HG03095 (cell line): ENCODE measurements at regions not wholly inside any gene's neighbourhood (a gene's known extent, or its start where the extent isn't known, plus 50 kb on each side); places are given as distances from the start of the nearest gene placed in this dataset.
"Not testable (repeated sequence)": the region's sequence is repeated elsewhere in the genome, so short reads cannot be mapped to it uniquely, and the experiment has no call there.

Experiments
- ATAC-seq: cut with Tn5 transposase; IDR thresholded peaks from one replicate; pipeline ENCODE4 v1.9.1; 2021; ENCODE audit warnings: moderate library complexity; ENCODE audit not compliant: unreplicated experiment

DNA sequence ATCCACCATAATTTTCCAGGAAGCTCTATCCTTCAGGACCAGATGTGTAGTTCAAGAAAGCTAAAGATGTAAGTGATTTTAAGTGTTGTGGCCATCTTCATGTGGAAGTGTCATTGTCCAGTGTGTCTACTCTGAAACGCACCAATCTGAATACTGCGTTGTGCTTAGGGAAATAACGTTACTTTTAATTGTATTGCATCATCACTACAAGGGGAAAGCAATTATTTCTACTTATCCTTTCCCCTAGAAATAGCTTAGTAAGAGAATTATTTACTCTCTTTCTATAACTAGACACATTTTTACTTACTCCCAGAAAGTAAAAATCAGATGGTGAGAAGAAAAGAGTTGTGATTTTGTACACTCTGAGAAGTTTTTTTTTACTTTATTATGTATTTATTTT, 102.4 kb upstream of the DLGAP1 start:
- ATAC-seq, result no peak

DNA sequence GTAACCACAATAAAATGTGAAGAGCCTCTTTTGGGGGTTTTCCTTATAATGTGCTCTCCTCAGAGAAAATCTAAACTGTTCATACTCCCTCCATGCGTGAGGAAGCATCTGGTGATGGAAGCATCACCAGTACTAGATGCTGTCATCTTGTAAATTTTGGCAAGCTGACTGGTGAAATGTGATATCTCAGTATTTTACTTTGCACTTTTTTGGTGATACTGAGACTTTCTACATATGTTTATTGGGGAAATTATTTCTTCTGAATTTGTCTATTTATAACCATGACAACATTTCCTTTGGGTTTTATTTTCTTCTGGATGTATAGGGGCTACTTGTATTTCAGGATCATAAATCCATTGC, 95.9 kb upstream of the DLGAP1 start:
- no peak for ATAC-seq

DNA sequence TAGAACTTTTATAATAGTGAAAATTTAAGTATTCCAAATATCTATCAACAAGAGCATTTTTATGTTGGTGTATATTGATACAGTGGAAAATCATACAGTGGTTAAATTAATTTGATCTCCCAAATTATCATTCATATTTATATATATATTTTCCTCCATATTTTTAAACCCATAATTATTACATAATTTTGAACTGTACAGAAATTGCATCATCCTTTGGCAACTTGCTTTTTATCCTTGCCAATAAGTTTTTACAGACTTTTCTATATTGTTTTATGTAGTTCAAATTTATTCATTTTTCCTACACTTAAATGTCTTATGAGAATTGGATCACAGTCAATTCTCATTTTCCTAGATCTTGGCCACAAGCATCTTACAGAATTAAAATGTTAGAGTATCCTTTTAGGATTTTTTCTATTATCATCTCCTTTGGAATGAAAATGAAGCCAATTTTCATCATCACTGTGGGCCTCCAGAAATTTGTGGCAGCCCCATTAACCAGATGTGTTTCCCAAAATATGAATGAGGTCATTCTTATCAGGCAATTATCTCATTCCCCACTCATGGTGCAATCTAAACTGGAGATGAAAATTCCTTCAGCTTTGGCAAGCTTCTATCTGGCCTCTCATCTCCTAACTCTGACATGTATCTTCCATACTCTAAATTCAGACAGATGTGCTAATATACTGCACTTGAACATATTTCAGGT, 94.2 kb upstream of the DLGAP1 start:
- no peak for ATAC-seq

DNA sequence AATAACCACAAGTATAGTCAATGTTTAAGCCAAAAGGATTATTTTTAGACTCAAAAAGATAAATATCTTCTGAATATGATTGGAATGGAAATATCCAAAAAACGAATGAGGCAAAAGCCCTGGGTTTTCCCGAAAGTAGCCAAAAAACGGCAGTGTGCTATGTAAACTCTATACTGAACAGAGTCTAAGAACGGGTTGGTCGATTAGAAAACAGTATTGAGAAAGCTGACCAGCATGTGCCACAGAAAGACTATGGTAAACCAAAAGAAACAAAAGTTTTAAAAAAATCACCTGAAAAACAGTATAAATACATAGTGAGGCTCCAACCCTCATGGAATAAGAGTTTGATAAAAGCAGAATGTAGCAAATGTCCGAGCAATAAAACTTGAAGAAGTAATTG, 92.0 kb upstream of the DLGAP1 start:
- ATAC-seq, result no peak

DNA sequence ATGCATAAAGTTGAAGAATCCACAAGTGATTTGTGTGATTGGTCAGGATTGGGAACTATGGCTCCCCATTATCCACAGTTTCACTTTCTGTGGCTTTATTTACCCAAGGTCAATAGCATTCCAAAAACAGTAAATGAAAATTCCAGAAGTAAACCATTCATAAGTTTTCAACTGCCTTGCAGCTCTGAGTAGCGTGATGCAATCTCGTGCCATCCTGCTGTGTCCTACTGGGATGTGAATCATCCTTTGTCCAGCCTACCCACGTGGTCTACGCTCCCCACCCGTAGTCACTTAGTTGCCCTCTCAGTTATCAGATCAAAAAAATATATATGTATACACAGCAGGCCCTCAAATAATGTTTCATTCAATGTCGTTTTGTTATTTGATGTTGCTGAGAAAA, 89.0 kb upstream of the DLGAP1 start:
- no peak for ATAC-seq

DNA sequence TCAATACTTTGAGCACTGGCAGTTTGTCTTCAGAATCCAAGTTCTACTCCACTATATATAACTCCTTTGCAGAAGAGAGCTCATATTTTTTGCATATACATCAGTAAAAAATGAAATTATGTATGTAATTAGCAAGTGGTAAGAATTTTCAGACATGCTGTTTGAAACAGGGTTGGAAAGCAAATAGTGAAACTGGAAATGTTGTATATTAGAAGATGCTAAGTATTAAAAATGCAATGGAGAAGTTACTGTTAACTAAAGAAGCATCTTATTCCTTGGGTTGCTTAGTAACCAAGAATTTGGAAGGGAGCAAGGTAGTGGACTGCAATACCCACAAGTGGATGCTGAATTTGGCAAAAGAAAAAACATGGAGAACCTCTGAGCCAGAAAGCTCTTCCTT, 88.6 kb upstream of the DLGAP1 start:
- no peak for ATAC-seq

DNA sequence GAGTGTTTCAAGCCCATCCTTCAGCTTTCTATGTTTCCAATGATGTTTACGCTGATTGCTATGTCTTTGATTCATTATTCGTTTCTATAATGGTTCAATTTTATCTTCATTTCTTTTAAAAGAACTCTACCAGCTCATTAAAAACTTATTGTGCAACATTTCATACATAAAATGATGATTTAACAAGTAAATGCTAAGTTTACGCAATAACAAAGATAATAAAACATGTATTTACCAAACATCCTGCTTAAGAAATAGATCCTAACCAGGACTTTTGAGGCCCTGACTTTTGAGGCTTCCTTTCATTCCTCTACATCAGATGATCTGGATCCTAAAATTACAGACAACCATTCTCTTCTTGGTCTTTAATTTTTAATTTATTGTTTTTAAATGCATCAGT, 86.5 kb upstream of the DLGAP1 start:
- ATAC-seq, result no peak

DNA sequence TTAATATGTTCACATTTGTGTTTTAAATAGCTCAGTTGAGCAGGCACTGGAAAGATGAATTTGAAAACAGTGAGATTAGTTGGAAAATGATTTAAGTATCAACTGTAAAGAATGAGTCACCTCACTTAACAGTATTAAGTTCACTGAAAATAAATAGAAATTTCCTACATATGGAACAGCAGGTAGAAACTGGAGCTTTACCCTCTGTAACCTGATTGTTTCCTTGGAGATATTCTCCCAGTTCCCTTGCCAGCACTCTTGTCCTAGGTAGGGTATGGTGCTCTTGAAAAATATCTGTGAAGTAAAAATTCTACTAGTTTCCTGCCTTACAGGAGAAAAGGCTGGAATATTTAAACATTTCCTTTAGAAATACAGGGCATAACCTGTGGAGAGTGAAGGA, 81.3 kb upstream of the DLGAP1 start:
- no peak for ATAC-seq

DNA sequence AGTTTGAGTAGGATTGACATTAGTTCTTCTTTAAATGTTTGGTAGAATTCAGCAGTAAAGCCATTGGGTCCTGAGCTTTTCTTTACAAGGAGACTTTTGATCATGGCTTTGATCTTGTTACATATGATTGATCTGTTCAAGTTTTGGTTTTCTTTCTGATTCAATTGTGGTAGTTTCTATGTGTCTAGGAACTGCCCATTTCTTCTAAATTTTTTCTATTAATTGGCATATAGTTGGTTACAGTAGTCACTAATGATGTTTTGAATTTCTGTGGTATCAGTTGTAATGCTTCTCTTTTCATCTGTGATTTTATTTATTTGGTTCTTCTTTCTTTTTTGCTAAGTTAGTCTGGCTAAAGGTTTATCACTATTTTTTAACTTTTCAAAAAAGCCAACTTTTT, 73.3 kb upstream of the DLGAP1 start:
- ATAC-seq, result no peak

DNA sequence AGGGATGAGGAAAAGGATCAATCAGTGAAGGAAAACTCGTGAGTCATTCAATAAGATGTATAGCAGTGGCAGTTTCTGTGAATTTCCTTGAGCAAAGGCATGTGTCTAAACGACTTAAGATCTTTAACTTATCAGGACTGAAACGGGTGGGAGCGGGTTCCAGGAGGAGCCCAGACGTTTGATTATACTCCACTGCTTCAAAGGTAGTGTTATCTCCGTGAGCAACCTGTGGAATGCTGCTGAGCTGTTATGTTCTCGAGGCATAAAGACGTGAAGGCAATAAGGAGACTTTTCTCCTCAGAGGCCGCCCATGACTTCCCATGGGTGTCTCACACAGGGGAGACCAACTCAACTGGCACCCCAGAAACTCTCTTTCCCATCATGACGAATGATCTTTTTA, 72.7 kb upstream of the DLGAP1 start:
- ATAC-seq, result not testable (repeated sequence)

DNA sequence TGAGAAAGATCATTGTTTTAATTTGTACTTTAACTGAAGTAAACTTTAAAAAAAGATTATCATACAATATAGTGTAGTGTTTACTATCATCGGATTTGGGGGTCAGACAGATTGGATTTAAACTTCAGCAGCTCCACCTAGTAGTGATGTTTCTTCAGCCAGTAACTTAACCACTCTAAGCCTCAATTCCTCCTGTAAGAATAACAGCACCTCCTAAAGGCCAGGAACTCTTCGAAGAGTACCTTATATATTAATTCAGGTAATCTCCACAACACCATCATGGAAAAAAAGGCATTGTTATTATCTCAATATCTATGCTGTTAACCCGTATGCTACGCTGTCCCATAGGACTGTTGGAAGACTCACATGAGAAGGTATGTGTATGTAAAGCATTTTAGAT, 69.0 kb upstream of the DLGAP1 start:
- ATAC-seq, result no peak

DNA sequence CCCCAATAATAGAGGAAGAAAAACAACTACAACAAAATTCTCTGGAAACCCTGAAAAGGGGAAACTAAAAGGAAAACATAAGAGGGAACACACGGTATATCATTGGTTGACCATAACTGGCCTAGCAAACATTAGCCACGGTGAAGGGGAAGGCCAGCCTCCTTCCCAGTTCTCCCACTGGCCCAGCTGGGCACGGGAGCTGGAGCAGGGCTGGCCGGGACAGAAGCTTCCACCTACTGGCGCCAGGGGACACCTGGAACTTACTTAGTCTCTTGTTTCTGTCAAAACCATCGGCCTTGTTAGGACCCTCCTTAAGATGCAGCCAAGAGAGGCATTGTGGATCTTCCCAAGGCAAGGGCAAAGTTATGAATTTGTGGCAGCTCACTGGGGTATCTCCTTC, 56.1 kb upstream of the DLGAP1 start:
- no peak for ATAC-seq

DNA sequence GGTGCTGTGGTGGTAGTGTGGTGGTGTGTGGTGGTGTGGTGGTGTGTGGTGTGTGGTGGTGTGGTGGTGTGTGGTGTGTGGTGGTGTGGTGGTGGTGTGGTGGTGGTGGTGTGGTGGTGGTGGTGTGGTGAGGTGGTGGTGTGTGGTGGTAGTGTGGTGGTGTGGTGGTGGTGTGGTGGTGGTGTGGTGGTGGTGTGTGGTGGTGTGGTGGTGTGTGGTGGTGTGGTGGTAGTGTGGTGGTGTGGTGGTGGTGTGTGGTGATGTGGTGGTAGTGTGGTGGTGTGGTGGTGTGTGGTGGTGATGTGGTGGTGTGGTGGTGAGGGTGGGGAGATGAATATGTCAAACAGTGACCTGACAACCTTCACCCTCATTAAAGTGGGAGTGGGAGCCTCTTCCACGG, 55.6 kb upstream of the DLGAP1 start:
- no peak for ATAC-seq

DNA sequence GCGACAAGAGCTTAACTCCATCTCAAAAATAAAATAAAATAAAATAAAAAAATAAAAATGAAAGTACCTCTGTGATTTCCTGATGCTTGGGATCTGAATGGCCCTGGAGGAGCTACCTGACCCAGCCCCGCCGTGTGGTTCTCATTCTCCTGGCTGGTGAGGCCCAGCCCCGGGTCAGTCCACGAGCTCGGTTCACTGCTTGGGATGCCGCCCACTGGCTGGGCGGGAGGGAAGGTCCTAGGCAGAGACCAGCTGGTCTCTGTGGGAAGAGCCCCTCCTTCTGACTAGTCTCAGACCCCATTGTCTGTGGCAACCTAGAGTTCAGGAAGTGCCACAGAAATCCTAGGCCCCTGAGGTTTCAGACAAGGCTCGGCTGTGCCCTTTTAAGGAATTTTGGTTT, 55.1 kb upstream of the DLGAP1 start:
- no peak for ATAC-seq
